ENCODE measurements at regions not wholly inside any gene's neighbourhood (a gene's known extent, or its start where the extent isn't known, plus 50 kb on each side); places are given as distances from the start of the nearest gene placed in this dataset.
A peak's percentile ranks its signal among the peaks of the same experiment; 100 is the strongest.

DNA sequence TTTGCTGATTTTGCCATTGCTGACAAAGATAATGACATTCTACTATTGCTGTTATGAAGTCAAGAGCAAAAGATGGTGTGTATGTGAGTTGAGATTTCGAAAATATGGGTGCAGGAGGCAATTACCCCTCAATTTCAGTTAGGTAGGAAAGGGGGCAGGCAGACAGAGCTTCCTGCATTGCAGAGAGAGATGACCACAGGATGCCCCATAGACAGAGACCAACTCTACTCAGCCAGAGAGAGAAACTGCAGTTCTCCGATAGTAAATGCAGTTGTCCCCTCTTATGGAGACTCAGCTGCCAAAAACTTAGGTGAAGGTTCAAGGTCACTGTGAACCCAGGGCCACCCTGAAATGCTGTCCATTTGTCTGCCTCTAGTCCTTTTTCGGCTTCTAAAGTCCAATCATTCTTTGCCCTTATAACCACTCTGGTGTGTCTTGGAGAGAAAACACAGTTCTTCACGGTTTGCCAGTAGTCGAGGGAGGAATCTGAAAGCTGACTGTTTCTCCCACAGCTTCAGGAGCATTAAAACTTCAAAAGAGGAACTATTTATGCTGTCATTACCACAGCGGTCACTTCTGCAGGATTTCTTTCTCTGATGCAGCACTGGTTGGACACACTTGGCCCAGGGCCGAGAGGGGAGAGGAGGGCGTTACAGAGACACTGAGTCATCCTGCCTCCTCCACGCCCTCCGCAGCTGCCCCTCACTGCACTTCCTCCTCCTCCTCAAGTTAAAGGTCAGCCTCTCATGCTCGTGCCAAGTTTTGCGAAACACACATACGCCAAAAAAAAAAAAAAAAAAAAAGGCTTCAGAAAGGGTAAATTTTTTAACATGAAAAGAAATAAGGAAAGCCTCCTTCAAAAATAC lies 264.3 kb downstream of the FOXO1 start:
- Histone ChIP-seq H3K79me2 (replicated peaks; ENCODE audit: insufficient read depth) (no peaks in the 10 kb centered on the region), H3K27me3 (ENCODE audit: insufficient read depth) (no peaks in the 10 kb centered on the region), H3F3A (replicated peaks; ENCODE audit: low read depth) (no peaks in the 10 kb centered on the region), H3K4me3 (no peak overlapping the region), H3K9me2 (ENCODE audit: insufficient read depth) (no peaks in the 10 kb centered on the region), H3K36me3 (ENCODE audit: insufficient read depth) (no peaks in the 10 kb centered on the region), H2AFZ (0 out of 2 replicates have a peak overlapping the region, but pooled peaks have one; percentile 18), H3K27ac (ENCODE audit: low read depth) (no peak overlapping the region), H3K4me2 (no peak overlapping the region), H4K20me1 (replicated peaks; ENCODE audit: insufficient read depth) (no peaks in the 10 kb centered on the region), H3K4me1 (ENCODE audit: insufficient read depth) (peaks cover 10% of the 10 kb centered on the region; the same call in 1 of the 2 replicates)
- ATAC-seq = peak; percentile 62
- no peak for DNase-seq (ENCODE audit: low spot score)
- Mint-ChIP-seq H3K27me3 (ENCODE audit: insufficient read depth, low read depth, poor library complexity) (peaks cover 5% of the 10 kb centered on the region), H3K4me3 (no peak overlapping the region), H3K4me1 (peaks cover 17% of the 10 kb centered on the region), H3K9me3 (no peaks in the 10 kb centered on the region), H3K36me3 (ENCODE audit: low read depth) (no peaks in the 10 kb centered on the region), H3K27ac (no peak overlapping the region)
- TF ChIP-seq ZNF331 (CRISPR knock-in tag; IDR thresholded peaks at IDR 0.05; ENCODE audit: low read depth) (no peak), EZH2 (IDR thresholded peaks at IDR 0.05; ENCODE audit: low read depth, unreplicated experiment) (no peak), NANOG (IDR thresholded peaks at IDR 0.05; ENCODE audit: borderline replicate concordance) (no peak), EZH2phosphoT487 (IDR thresholded peaks at IDR 0.05; ENCODE audit: unreplicated experiment) (no peak), ZNF114 (CRISPR knock-in tag; IDR thresholded peaks at IDR 0.05) (no peak), CREB1 (CRISPR knock-in tag; IDR thresholded peaks at IDR 0.05; ENCODE audit: low read depth) (no peak), STAT1 (IDR thresholded peaks at IDR 0.05; ENCODE audit: unreplicated experiment) (no peak), JUNB (IDR thresholded peaks at IDR 0.05; ENCODE audit: unreplicated experiment) (no peak), POLR2AphosphoS5 (IDR thresholded peaks at IDR 0.05; ENCODE audit: low read depth) (no peak)
- TF ChIP-seq, protein P1, sequence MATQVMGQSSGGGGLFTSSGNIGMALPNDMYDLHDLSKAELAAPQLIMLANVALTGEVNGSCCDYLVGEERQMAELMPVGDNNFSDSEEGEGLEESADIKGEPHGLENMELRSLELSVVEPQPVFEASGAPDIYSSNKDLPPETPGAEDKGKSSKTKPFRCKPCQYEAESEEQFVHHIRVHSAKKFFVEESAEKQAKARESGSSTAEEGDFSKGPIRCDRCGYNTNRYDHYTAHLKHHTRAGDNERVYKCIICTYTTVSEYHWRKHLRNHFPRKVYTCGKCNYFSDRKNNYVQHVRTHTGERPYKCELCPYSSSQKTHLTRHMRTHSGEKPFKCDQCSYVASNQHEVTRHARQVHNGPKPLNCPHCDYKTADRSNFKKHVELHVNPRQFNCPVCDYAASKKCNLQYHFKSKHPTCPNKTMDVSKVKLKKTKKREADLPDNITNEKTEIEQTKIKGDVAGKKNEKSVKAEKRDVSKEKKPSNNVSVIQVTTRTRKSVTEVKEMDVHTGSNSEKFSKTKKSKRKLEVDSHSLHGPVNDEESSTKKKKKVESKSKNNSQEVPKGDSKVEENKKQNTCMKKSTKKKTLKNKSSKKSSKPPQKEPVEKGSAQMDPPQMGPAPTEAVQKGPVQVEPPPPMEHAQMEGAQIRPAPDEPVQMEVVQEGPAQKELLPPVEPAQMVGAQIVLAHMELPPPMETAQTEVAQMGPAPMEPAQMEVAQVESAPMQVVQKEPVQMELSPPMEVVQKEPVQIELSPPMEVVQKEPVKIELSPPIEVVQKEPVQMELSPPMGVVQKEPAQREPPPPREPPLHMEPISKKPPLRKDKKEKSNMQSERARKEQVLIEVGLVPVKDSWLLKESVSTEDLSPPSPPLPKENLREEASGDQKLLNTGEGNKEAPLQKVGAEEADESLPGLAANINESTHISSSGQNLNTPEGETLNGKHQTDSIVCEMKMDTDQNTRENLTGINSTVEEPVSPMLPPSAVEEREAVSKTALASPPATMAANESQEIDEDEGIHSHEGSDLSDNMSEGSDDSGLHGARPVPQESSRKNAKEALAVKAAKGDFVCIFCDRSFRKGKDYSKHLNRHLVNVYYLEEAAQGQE (IDR thresholded peaks at IDR 0.05; ENCODE audit: unreplicated experiment) = no peak
- TF ChIP-seq, protein P2, sequence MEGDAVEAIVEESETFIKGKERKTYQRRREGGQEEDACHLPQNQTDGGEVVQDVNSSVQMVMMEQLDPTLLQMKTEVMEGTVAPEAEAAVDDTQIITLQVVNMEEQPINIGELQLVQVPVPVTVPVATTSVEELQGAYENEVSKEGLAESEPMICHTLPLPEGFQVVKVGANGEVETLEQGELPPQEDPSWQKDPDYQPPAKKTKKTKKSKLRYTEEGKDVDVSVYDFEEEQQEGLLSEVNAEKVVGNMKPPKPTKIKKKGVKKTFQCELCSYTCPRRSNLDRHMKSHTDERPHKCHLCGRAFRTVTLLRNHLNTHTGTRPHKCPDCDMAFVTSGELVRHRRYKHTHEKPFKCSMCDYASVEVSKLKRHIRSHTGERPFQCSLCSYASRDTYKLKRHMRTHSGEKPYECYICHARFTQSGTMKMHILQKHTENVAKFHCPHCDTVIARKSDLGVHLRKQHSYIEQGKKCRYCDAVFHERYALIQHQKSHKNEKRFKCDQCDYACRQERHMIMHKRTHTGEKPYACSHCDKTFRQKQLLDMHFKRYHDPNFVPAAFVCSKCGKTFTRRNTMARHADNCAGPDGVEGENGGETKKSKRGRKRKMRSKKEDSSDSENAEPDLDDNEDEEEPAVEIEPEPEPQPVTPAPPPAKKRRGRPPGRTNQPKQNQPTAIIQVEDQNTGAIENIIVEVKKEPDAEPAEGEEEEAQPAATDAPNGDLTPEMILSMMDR (conservative IDR thresholded peaks at IDR 0.05; ENCODE audit: low read depth in 2 of 2) = no peak
- TF ChIP-seq, protein P3, sequence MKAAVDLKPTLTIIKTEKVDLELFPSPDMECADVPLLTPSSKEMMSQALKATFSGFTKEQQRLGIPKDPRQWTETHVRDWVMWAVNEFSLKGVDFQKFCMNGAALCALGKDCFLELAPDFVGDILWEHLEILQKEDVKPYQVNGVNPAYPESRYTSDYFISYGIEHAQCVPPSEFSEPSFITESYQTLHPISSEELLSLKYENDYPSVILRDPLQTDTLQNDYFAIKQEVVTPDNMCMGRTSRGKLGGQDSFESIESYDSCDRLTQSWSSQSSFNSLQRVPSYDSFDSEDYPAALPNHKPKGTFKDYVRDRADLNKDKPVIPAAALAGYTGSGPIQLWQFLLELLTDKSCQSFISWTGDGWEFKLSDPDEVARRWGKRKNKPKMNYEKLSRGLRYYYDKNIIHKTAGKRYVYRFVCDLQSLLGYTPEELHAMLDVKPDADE (IDR thresholded peaks at IDR 0.05) = no peak
- TF ChIP-seq, protein P4, sequence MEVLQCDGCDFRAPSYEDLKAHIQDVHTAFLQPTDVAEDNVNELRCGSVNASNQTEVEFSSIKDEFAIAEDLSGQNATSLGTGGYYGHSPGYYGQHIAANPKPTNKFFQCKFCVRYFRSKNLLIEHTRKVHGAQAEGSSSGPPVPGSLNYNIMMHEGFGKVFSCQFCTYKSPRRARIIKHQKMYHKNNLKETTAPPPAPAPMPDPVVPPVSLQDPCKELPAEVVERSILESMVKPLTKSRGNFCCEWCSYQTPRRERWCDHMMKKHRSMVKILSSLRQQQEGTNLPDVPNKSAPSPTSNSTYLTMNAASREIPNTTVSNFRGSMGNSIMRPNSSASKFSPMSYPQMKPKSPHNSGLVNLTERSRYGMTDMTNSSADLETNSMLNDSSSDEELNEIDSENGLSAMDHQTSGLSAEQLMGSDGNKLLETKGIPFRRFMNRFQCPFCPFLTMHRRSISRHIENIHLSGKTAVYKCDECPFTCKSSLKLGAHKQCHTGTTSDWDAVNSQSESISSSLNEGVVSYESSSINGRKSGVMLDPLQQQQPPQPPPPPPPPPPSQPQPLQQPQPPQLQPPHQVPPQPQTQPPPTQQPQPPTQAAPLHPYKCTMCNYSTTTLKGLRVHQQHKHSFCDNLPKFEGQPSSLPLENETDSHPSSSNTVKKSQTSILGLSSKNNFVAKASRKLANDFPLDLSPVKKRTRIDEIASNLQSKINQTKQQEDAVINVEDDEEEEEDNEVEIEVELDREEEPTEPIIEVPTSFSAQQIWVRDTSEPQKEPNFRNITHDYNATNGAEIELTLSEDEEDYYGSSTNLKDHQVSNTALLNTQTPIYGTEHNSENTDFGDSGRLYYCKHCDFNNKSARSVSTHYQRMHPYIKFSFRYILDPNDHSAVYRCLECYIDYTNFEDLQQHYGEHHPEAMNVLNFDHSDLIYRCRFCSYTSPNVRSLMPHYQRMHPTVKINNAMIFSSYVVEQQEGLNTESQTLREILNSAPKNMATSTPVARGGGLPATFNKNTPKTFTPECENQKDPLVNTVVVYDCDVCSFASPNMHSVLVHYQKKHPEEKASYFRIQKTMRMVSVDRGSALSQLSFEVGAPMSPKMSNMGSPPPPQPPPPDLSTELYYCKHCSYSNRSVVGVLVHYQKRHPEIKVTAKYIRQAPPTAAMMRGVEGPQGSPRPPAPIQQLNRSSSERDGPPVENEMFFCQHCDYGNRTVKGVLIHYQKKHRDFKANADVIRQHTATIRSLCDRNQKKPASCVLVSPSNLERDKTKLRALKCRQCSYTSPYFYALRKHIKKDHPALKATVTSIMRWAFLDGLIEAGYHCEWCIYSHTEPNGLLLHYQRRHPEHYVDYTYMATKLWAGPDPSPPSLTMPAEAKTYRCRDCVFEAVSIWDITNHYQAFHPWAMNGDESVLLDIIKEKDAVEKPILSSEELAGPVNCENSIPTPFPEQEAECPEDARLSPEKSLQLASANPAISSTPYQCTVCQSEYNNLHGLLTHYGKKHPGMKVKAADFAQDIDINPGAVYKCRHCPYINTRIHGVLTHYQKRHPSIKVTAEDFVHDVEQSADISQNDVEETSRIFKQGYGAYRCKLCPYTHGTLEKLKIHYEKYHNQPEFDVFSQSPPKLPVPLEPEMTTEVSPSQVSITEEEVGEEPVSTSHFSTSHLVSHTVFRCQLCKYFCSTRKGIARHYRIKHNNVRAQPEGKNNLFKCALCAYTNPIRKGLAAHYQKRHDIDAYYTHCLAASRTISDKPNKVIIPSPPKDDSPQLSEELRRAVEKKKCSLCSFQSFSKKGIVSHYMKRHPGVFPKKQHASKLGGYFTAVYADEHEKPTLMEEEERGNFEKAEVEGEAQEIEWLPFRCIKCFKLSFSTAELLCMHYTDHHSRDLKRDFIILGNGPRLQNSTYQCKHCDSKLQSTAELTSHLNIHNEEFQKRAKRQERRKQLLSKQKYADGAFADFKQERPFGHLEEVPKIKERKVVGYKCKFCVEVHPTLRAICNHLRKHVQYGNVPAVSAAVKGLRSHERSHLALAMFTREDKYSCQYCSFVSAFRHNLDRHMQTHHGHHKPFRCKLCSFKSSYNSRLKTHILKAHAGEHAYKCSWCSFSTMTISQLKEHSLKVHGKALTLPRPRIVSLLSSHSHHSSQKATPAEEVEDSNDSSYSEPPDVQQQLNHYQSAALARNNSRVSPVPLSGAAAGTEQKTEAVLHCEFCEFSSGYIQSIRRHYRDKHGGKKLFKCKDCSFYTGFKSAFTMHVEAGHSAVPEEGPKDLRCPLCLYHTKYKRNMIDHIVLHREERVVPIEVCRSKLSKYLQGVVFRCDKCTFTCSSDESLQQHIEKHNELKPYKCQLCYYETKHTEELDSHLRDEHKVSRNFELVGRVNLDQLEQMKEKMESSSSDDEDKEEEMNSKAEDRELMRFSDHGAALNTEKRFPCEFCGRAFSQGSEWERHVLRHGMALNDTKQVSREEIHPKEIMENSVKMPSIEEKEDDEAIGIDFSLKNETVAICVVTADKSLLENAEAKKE (CRISPR knock-in tag; IDR thresholded peaks at IDR 0.05) = no peak

Data from GM23338 (cell line).